Right atrium auricular region (tissue), 2 donors: ENCODE measurements at regions not wholly inside any gene's neighbourhood (a gene's known extent, or its start where the extent isn't known, plus 50 kb on each side); places are given as distances from the start of the nearest gene placed in this dataset.
"Not testable (repeated sequence)": the region's sequence is repeated elsewhere in the genome, so short reads cannot be mapped to it uniquely, and the experiment has no call there.

Experiments used
- DNase-seq: peaks from one replicate; pipeline ENCODE4 v3.0.0-alpha.2; 2019; ENCODE audit warnings: low spot score
- H3K27ac ChIP-seq, 2 donors: fragments of 200-600 bp; sonication (generic); 1 replicate in 1 of 2; 2 replicates in 1 of 2; pipeline ENCODE4 v1.5.1; 2016 to 2019
- H3K27me3 ChIP-seq, 2 donors: fragments of 200-600 bp; sonication (generic); one replicate each; pipeline versions ENCODE4 v1.5.1 to v1.6.0; 2017 to 2019
- H3K36me3 ChIP-seq: fragments of 200-600 bp; sonication (generic); one replicate; pipeline ENCODE4 v1.5.1; 2016
- H3K4me1 ChIP-seq, 2 donors: fragments of 200-600 bp; sonication (generic); one replicate each; pipeline versions ENCODE4 v1.5.1 to v1.6.0; 2017 to 2019
- H3K4me3 ChIP-seq, 2 donors: fragments of 200-600 bp; sonication (generic); 1 replicate in 1 of 2; 2 replicates in 1 of 2; pipeline ENCODE4 v1.5.1; 2017 to 2019; ENCODE audit warnings: mild to moderate bottlenecking in 1 of 2, moderate library complexity in 1 of 2
- H3K9me3 ChIP-seq, 2 donors: fragments of 200-600 bp; sonication (generic); one replicate each; pipeline ENCODE4 v1.5.1; 2019
- CTCF ChIP-seq, 2 donors: fragments of 200-600 bp; sonication (generic); IDR thresholded peaks; one replicate each; pipeline ENCODE4 v1.5.1; 2019; ENCODE audit warnings: antibody characterized with exemption in 2 of 2

DNA sequence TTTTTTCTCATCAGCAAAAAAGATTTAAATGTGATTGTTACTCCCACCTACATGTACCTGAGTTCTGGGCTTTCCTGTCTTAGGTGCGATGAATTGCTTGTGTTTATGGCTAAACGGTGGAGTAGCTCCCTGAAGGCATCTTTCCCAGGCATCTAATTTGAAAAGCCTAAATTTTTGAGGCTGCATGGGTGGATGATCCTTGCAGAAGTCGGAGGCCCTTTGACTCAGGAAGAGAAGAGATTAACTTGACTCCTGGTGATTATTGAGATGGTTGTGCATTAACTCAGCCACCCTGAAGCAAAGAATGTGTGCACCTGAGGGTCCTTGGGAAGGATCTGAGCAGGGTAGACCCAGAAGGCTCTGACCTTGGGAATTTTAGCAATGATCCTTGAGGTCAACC, 155.6 kb upstream of the SEMA3C start:
- H3K4me3 ChIP-seq: no peak overlapping the region
- H3K9me3 ChIP-seq: peaks cover 0 to 12% of the 10 kb centered on the region in 2 donors

GRCh38 chr7:81073931-81074251, 155.0 kb upstream of the SEMA3C start:
- TF ChIP-seq CTCF (IDR thresholded peaks at IDR 0.05): no peak
- DNase-seq: no peak

More for the DNA sequence above, 155.6 kb upstream of the SEMA3C start:
- DNase-seq: no peak
- H3K27me3 ChIP-seq: no peaks in the 10 kb centered on the region
- TF ChIP-seq CTCF (IDR thresholded peaks at IDR 0.05): no peak
- no peak overlapping the region for H3K27ac ChIP-seq
- H3K4me1 ChIP-seq: no peaks in the 10 kb centered on the region
- H3K36me3 ChIP-seq: no peaks in the 10 kb centered on the region

DNA sequence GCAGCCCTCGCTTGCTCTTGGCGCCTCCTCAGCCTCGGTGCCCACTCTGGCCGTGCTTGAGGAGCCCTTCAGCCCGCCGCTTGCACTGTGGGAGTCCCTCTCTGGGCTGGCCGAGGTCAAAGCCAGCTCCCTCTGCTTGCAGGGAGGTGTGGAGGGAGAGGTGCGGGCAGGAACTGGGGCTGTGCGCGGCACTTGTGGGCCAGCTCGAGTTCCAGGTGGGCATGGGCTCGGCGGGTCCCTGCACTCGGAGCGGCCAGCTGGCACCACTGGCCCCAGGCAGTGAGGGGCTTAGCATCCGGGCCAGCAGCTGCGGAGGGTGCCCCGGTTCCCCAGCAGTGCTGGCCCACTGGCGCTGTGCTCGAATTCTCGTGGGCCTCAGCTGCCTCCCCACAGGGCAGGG, 152.1 kb upstream of the SEMA3C start:
- no peak overlapping the region for H3K27ac ChIP-seq
- no peaks in the 10 kb centered on the region for H3K4me1 ChIP-seq
- no peaks in the 10 kb centered on the region for H3K27me3 ChIP-seq
- DNase-seq: no peak
- H3K9me3 ChIP-seq: no peaks in the 10 kb centered on the region
- no peak overlapping the region for H3K4me3 ChIP-seq
- no peaks in the 10 kb centered on the region for H3K36me3 ChIP-seq
- no peak for TF ChIP-seq CTCF (IDR thresholded peaks at IDR 0.05)

More at GRCh38 chr7:81073931-81074251, 155.0 kb upstream of the SEMA3C start:
- no peaks in the 10 kb centered on the region for H3K36me3 ChIP-seq
- H3K4me3 ChIP-seq: no peak overlapping the region
- H3K27me3 ChIP-seq: no peaks in the 10 kb centered on the region
- H3K9me3 ChIP-seq: peaks cover 0 to 12% of the 10 kb centered on the region in 2 donors
- H3K4me1 ChIP-seq: no peaks in the 10 kb centered on the region
- H3K27ac ChIP-seq: no peak overlapping the region

DNA sequence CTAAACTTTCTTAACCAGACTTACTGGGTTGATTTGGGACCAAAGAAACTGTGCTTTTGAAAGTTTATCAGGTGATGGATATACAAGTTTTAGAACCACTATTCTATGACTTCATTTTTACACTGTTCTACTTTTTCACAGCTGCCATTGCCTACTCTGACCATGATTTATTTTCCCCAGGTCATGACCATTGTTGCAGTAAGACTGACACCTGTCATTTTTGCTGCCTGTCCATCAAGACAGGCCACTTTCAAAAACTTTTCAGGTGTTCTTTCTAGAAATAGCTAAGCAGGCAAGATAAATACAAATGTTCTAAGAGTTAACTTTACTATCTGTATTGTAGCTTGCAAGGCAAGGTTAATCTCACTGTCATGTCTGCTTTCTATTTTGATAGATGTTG, 147.9 kb upstream of the SEMA3C start:
- DNase-seq: no peak
- TF ChIP-seq CTCF (IDR thresholded peaks at IDR 0.05): no peak
- Histone ChIP-seq H3K4me1 (peaks cover 0 to 10% of the 10 kb centered on the region in 2 donors), H3K9me3 (no peaks in the 10 kb centered on the region), H3K27me3 (no peaks in the 10 kb centered on the region), H3K4me3 (no peak overlapping the region), H3K36me3 (no peaks in the 10 kb centered on the region), H3K27ac (no peak overlapping the region)

DNA sequence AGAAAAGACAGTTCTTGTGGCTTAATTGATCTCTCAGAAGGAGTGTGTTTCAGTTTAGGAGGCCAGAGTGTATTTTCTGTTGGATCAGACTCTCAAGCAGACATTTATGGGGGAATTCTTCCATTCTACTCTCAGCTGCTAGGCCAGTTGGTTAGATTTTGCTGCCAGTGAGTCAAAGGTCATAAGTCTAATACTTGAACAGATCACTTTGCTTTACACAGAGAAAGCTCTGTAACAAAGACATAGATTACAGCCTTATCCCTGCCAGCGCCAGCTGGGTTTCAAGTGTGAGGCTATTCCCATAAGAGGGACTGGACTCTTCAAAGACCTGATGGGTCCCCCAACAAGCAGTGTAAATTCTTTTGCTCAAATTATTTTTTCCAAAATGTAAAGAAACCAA, 145.6 kb upstream of the SEMA3C start:
- H3K27ac ChIP-seq: peak overlapping the region in 1 of 2 donors; percentile 20
- no peak overlapping the region for H3K4me3 ChIP-seq
- no peak for TF ChIP-seq CTCF (IDR thresholded peaks at IDR 0.05)
- no peaks in the 10 kb centered on the region for H3K27me3 ChIP-seq
- no peaks in the 10 kb centered on the region for H3K36me3 ChIP-seq
- H3K9me3 ChIP-seq: no peaks in the 10 kb centered on the region
- DNase-seq: no peak
- peaks cover 0 to 10% of the 10 kb centered on the region in 2 donors for H3K4me1 ChIP-seq

- peaks cover 0 to 10% of the 10 kb centered on the region in 2 donors for H3K4me1 ChIP-seq
- no peak for TF ChIP-seq CTCF (IDR thresholded peaks at IDR 0.05)
- no peaks in the 10 kb centered on the region for H3K27me3 ChIP-seq
- H3K27ac ChIP-seq: no peak overlapping the region
- no peaks in the 10 kb centered on the region for H3K9me3 ChIP-seq
- DNase-seq: no peak
- H3K36me3 ChIP-seq: no peaks in the 10 kb centered on the region
- no peak overlapping the region for H3K4me3 ChIP-seq
These were observed 143.9 kb upstream of the SEMA3C start for GRCh38 chr7:81062755-81063154.

DNA sequence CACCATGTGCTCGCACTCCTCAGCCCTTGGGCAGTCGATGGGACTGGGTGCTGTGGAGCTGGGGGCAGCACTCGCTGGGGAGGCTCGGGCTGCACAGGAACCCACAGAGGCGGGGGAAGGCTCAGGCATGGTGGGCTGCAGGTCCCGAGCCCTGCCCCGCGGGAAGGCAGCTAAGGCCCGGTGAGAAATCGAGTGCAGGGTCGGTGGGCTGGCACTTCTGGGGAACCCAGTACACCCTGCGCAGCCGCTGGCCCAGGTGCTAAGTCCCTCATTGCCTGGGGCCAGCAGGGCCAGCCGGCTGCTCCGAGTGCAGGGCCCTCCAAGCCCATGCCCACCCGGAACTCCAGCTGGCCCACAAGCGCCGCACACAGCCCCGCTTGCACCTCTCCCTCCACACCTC, 138.6 kb upstream of the SEMA3C start:
- not testable (repeated sequence) for H3K9me3 ChIP-seq, H3K27ac ChIP-seq, H3K4me1 ChIP-seq, H3K36me3 ChIP-seq, DNase-seq, H3K4me3 ChIP-seq, H3K27me3 ChIP-seq
